ENCODE measurements at regions not wholly inside any gene's neighbourhood (a gene's known extent, or its start where the extent isn't known, plus 50 kb on each side); places are given as distances from the start of the nearest gene placed in this dataset.

DNA sequence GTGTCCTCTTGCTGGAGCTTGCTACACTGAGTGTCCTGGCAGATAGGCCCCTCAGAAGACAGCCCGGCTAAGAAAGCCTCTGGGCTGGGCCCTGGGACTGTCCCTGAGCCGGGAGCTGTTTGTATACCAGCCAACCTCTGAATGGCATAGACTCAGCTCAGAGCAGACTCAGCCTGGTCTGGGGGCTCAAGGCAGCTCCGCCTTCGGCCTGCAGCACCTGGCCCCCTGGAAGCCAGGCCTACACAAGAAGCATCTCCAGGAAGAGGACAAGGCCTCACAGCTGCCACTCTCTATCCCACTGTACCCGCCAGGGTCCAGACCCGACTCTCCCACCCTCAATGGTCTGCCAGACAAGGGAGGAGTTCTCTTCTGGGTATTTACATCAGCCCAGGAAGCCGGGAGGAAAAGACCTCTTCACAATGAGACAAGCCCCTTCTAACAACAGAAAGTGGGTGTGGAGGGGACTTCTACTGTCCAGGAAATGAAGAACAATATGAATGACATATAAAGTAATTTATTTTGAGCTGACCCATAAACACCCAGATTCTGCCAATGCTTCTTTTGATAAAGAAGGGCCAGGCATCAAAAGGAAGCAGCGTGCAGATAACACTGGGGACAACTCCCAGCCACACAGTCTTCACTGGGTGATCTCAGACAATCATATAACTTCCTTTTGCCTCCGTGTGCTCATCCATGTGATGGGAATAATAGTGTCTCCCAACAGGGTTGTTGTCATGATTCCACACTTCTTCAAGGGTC, 110.2 kb downstream of the TPRA1 start:
- H3K23me2 ChIP-seq (ENCODE audit: insufficient read length, low read depth, low read length, poor library complexity, severe bottlenecking): no peaks in the 10 kb centered on the region
- no peak overlapping the region for H4K5ac ChIP-seq (ENCODE audit: insufficient read length, low read depth, low read length)
- Mint-ChIP-seq H3K27ac (peak overlapping the region in 2 of 3 experiments; percentile 61 to 71; a peak in 1 of 7 replicates), H3K9me3 (no peaks in the 10 kb centered on the region), H3K27me3 (ENCODE audit: low read depth) (peaks cover 8% of the 10 kb centered on the region), H3K4me1 (peaks cover 11 to 24% of the 10 kb centered on the region in 2 experiments), H3K36me3 (ENCODE audit: insufficient read depth in 1 of 3, low read depth in 3 of 3) (no peaks in the 10 kb centered on the region), H3K4me3 (no peak overlapping the region)
- H4K20me1 ChIP-seq (ENCODE audit: control insufficient read depth, insufficient read depth, insufficient read length): no peaks in the 10 kb centered on the region
- H3K4me1 ChIP-seq (ENCODE audit: insufficient read depth, low read length): no peaks in the 10 kb centered on the region
- H2AFZ ChIP-seq (ENCODE audit: low read length): no peak overlapping the region
- no peak overlapping the region for H2BK15ac ChIP-seq (ENCODE audit: low read depth, low read length)
- no peak overlapping the region for H3K56ac ChIP-seq (ENCODE audit: insufficient read length, low read depth, low read length)
- no peak overlapping the region for H4K8ac ChIP-seq (replicated peaks; ENCODE audit: insufficient read length, low read depth, low read length)
- WGBS (ENCODE audit: extremely low coverage, insufficient read length, low lambda C conversion rate): no CpG with 5 or more reads among the region's 9 CpGs
- H3K79me2 ChIP-seq (ENCODE audit: insufficient read depth, low read length): no peaks in the 10 kb centered on the region
- H3K14ac ChIP-seq (ENCODE audit: insufficient read depth, low read length): 0 out of 2 replicates have a peak overlapping the region, but pooled peaks have one; percentile 1
- no peak overlapping the region for H2BK5ac ChIP-seq (ENCODE audit: insufficient read length, low read length)
- no peak overlapping the region for H3K4ac ChIP-seq (ENCODE audit: low read depth, low read length)
- H3K4me2 ChIP-seq (ENCODE audit: insufficient read depth, insufficient read length, low read length): no peak overlapping the region
- no peak overlapping the region for H4K91ac ChIP-seq (ENCODE audit: insufficient read length, low read depth, low read length)
- no peak for DNase-seq
- H3K27me3 ChIP-seq (ENCODE audit: insufficient read depth, low read length): no peaks in the 10 kb centered on the region
- H3K23ac ChIP-seq (ENCODE audit: insufficient read length, low read depth, low read length): no peak overlapping the region
- H2AK5ac ChIP-seq (ENCODE audit: insufficient read length, low read length): no peak overlapping the region
- TF ChIP-seq, protein P1, sequence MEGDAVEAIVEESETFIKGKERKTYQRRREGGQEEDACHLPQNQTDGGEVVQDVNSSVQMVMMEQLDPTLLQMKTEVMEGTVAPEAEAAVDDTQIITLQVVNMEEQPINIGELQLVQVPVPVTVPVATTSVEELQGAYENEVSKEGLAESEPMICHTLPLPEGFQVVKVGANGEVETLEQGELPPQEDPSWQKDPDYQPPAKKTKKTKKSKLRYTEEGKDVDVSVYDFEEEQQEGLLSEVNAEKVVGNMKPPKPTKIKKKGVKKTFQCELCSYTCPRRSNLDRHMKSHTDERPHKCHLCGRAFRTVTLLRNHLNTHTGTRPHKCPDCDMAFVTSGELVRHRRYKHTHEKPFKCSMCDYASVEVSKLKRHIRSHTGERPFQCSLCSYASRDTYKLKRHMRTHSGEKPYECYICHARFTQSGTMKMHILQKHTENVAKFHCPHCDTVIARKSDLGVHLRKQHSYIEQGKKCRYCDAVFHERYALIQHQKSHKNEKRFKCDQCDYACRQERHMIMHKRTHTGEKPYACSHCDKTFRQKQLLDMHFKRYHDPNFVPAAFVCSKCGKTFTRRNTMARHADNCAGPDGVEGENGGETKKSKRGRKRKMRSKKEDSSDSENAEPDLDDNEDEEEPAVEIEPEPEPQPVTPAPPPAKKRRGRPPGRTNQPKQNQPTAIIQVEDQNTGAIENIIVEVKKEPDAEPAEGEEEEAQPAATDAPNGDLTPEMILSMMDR (conservative IDR thresholded peaks at IDR 0.05): no peak
- no peaks in the 10 kb centered on the region for H3K9me3 ChIP-seq (ENCODE audit: control insufficient read depth, low read depth, low read length)
- no peak overlapping the region for H3K18ac ChIP-seq (ENCODE audit: insufficient read length, low read depth, low read length)
- H3K9ac ChIP-seq (ENCODE audit: extremely low read depth, insufficient read length, low read length): no peak overlapping the region
- H2BK120ac ChIP-seq (ENCODE audit: low read depth, low read length, poor library complexity, severe bottlenecking): no peak overlapping the region
- H3K79me1 ChIP-seq (ENCODE audit: insufficient read depth, low read depth, low read length, poor library complexity, severe bottlenecking): no peaks in the 10 kb centered on the region
- no peak overlapping the region for H3T11ph ChIP-seq (ENCODE audit: low read length)
- no peak overlapping the region for H2BK12ac ChIP-seq (ENCODE audit: insufficient read length, low read depth, low read length)
- H3K27ac ChIP-seq (ENCODE audit: insufficient read length, low read depth, low read length): no peak overlapping the region
- H2BK20ac ChIP-seq (ENCODE audit: low read depth, low read length, poor library complexity, severe bottlenecking): no peak overlapping the region
